ENCODE measurements at regions not wholly inside any gene's neighbourhood (a gene's known extent, or its start where the extent isn't known, plus 50 kb on each side); places are given as distances from the start of the nearest gene placed in this dataset.
A peak's percentile ranks its signal among the peaks of the same experiment; 100 is the strongest.

GRCh38 chr9:7980041-7980440, 180.5 kb upstream of the DMAC1 start:
- no peak for DNase-seq

- no peak for DNase-seq
These were observed 180.0 kb upstream of the DMAC1 start for GRCh38 chr9:7979611-7980010.

DNA sequence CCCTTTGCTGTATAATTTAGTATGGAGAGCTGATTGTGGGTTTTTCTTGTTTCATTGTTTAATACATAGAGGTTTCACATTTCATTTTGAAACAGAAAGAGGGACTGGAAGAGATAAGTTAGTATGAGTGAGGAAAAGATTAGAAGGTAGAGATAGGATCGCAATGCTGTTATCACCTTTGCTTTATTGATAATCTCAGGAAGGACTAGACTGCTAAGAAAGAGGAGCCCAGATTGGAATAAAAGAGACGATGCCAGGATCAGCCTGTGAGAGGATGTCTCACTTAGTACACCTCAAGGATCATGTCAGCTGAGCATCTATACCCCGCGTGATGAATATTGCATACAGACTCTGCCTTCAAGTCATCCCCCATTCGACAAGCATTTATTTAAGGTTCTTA, 178.0 kb upstream of the DMAC1 start:
- no peak for DNase-seq

- no peak for DNase-seq
These were observed 177.3 kb upstream of the DMAC1 start for GRCh38 chr9:7976856-7977255.

DNA sequence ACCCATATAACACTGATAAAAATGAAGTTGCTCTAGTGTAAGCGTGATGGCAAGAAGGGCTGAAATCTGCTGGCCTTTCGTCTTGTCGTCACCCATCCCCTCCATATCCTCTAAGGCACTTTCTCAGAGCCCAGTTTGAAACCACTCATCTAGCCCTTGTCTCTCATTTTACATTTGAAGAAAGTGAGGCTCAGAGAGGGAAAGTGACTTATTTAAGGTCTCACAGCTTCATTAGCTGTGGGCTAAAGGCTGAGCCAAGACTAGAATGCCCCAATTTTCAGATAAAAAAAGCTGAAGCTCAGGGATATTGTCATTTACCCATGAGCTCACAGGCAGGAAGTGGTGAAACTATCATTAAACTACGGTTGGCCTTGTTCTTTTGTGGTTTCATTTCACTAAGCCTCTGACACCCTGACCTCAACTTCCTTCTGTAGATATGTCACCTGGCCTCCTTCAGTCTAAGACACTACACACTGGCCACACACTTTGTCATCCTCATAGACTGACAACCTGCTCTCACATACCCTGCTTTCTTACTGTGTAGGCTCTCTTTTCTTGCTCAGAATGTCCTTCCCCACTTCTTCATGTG, 176.7 kb upstream of the DMAC1 start:
- peak; percentile 11 for DNase-seq

DNA sequence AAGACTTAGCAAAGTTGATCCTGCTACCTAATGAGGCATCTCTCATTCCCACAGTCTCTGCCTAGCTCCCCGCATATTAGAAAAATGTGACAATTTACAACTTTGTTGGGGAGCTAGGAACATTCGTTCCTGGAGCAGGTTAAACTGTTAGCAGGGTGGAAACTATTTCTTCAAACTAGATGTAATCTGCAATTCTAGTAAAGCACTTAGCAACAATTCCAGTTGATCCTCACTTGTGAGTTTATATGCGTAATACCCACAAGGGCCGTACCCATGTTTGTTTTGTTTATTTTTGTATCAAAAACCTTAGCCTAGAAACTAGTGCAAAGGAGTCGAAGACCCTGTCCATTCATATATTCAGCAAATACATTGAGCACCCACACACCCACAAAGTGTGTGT, 175.8 kb upstream of the DMAC1 start:
- DNase-seq, result no peak

GRCh38 chr9:7974335-7974960, 174.9 kb upstream of the DMAC1 start:
- no peak for DNase-seq

- DNase-seq, result no peak
These were observed 173.5 kb upstream of the DMAC1 start for GRCh38 chr9:7973123-7973522.

GRCh38 chr9:7970681-7971330, 171.2 kb upstream of the DMAC1 start:
- no peak for DNase-seq

- DNase-seq, result no peak
These were observed 169.1 kb upstream of the DMAC1 start for GRCh38 chr9:7968687-7969086.

DNA sequence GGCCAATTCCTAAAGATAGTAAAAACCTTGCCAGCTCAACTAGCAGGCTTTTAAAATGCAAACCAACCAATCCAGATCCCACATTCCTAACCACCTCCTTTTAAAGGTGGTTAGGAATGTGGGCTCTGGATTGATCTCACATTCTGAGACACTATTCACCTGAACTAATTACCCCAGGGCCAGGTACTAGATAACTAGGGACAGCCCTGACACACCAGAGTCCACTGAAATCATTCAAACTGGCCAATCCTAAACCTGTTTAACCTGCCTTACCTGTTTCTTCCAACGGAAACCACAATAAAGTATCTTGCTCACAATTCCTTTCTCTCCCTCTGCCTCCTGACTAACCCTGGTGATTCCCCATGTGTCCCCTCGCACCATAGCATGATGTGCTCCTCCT, 168.3 kb upstream of the DMAC1 start:
- DNase-seq, result no peak

DNA sequence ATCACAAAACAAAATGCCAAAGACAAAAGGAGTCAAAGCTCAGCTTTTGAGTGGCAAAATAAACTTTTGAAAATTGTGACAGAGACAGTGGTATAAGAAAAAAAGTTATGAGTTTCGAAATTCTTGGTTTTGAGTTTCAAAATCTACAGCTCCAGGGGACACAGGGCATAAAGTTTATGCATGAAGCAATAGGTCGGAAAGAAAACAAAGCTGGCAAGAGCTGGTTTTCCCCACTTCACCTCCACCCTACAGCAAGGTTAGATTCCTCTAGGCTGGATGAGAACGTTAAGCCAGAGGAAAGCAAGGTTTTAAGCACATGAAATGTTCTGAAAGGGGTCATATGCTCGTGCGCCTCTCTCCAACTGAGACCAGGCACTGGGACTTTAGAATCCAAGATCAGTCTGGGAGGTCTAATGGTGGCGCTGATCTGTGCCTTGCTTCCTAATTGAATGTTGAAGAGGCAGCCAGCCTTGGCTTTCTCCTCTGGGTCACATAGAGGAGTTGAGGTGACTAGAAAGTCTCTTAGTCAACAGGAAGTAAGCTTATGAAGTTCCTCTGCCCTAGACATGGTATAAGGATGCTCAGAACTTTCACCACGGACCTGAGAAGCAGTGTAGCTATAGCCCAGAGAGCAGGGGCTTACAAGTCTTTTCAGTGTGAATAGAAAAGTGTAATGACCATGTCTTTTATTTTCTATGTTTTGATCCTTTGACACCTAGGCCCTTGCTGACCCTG, 167.7 kb upstream of the DMAC1 start:
- no peak for DNase-seq

DNA sequence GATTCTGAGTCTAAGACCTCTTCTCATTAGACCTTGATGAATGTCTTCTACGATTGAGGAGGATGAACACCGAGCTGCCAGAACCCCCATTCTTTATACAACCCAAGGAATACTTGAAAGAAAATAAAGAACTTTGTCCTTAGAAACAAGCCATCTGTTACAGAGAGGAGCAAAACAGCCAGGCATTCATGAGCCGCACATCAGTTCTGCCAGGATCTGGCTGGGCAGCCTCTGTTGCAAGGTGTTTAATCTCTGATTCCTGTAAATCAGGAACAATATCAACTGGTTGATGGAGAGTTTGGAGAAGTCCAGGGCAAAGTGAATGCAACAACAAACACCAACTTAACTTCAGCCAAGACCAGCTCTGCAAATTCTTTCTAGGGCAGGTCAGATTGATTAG, 165.5 kb upstream of the DMAC1 start:
- DNase-seq, result no peak

GRCh38 chr9:7963026-7963425, 163.4 kb upstream of the DMAC1 start:
- no peak for DNase-seq

DNA sequence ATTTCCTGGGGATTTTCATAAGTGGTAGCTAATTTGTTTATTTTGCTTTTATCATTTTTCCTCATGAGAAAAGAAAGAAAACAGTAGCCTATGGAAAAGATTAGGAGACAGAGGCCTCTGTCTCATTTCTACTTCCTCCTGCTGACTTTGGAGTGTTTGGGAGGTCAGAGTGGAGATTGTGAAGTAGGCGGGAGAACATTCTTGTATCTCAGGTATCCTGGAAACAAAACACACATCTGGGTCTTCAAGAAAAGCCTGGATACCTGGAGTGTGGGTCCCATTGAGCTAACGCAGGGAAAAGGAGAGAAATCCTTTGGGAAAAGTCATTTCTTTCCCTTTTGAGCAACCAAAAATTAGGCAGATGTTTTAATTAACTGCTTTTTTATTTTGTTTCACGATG, 161.5 kb upstream of the DMAC1 start:
- DNase-seq, result no peak

DNA sequence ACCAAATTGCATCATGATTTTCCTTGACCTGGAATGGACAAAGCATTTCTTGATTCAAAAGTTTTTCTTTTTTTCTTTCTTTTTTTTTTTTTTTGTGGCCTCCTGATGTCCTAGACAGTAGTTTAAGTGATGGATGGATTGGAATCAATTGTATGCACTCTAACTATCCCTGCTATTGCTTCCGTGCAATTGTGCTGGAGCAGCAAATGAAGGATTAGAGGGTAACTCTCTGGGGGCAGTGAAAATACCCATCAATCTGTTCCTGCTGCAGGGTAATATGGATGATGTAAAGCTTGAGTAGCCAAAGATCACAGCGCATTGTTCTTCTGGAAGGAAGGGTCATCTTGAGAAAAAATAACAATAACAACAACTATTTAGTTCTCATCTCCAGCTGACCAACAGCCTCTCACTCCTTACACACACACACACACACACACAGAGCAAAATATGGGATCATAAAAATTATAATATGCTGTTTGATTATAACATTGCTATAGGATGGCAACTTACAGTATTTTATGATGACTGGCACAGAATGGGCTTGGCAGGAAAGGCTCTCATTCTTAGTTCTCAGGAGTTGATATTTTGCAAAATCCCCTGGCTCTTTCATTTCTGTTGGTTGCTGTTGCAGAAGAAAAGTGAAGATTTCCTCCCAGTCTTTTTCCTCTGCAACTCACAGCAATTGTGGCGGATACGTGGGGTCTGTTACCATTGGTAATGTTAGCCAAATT, 160.9 kb upstream of the DMAC1 start:
- DNase-seq, result no peak

GRCh38 chr9:7957803-7958202, 158.2 kb upstream of the DMAC1 start:
- no peak for DNase-seq

DNA sequence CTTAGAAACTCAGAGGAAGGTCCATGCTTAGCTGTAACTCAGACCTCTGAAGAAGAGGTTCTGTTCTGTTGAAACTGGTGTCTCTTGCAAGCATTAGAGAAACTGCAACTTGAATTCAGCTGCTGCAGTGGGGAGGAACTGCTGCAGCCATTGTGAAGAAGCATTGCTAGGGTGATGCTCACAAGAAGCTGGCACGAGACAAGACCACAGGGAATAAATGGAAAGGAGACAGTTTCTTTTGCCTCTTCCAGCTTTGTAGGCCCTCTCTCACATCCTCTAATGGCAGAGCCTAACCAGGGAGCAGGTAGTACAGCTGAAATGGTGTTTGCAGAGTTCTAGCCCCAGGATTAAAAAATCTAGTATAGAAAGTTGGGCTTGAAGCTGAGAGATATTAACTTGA, 148.0 kb upstream of the DMAC1 start:
- DNase-seq, result no peak

DNA sequence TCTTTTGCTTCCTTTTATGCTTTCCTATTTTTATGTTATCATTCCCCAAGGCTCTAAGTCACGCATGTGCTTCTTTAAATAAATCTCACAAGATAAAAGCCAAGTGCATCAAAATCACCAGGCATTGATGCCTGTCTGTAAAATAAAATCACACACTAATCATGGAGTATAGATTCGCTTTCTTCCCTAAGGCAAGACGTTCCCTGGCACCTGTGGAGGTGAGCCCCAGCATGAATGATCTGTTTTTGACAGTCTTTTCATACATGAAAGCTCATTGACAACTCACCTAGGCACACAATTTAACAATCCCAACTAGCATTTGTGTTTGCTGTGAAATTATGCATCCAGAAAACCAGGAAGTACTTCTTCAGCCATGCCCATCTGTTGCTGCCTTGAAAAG, 146.9 kb upstream of the DMAC1 start:
- no peak for DNase-seq

DNA sequence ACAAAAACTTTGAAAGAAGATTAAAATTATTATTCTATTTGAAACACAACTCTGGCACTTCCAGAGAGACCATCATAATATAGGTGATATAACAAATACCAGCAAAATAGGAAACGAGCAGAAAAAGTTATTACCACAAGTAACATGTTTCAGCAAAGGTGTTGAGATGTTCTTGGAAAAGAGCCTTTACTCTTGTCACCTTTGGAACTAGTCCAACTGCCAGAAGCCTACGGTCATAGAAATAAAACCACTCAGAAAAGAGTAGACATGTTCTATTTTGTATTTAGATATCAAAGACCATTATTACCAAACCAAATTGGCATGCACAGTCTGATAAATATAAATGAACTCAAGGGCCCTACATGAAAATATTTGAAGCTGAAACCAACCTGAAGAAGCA, 145.0 kb upstream of the DMAC1 start:
- DNase-seq, result no peak

DNA sequence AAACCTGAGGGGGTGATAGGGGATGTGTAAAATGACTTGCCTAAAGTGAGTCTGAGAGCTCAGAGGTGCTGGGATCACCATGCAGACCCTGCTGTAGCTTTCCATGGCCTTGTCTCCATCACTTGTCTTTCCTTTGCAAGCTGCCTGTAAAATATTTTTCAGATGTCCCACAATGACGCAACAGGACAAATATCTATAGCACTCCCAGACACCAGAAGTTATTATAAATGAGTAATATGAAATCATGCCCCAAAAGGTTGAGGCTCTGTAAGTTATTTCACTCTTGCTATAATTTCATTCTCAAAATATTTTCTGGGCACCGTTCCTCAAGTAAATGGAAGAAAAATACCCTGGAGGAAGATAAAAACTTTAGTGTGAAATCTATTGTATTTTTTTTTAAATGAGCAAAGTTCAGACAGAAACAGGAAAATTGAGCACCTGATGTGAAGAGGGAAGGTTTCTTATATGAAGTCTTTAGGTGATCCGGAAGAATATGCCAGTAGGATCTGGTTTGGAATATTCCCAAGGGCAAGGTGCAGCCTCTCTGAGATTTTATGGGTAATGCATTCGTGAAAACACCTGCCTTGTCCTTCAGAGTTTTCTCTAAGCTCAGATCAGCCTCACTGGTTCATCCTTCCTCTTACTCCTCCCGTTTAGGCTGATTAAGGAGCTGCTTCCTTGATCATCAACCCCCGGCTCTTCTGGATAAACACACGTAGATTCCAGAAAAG, 138.3 kb upstream of the DMAC1 start:
- DNase-seq, result no peak

GRCh38 chr9:7936996-7937395, 137.4 kb upstream of the DMAC1 start:
- DNase-seq, result no peak

DNA sequence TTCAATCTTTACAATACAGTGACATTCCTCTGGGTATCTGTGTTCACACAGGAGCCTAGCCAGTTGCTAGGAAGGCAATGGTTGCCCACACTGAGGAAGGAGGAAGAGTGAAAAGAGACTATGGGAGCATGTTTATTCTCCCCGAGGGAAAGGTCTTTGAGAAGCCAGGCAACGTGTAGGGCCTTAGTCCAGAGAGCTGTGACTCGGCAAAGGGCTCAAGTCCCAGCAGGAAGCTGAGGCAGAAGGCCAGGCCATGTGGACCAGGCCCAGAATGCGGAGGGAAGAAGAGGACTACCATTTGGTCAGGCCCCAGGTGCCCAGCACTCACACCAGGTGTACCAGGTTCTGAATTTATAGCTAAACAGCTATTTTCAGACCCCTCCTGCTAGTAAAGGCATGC, 136.6 kb upstream of the DMAC1 start:
- DNase-seq, result no peak
